AG04450 (cell line): ENCODE measurements at regions not wholly inside any gene's neighbourhood (a gene's known extent, or its start where the extent isn't known, plus 50 kb on each side); places are given as distances from the start of the nearest gene placed in this dataset.

Experiments
- CTCF ChIA-PET: fragments of 300-600, 350-600 bp; formaldehyde crosslinking; extraction: SDS; loops from one replicate; lab custom pipeline; 2022; ENCODE audit warnings: antibody characterized with exemption, inconsistent platforms; lab: Charles Lee
- POLR2A ChIA-PET: fragments of 350-600 bp; formaldehyde crosslinking; extraction: SDS; loops from one replicate; lab custom pipeline; 2021; ENCODE audit warnings: antibody characterized with exemption, inconsistent platforms; lab: Yijun Ruan, JAX
- DNase-seq: peaks from one replicate; pipeline ENCODE4 v3.0.0-alpha.2; 2011; ENCODE audit warnings: low read depth, low spot score
- H3K27ac ChIP-seq: one replicate; pipeline ENCODE4 v1.5.1; 2012; ENCODE audit warnings: low read depth, low read length, control low read depth
- H3K27me3 ChIP-seq: one replicate; pipeline ENCODE4 v1.6.0; 2012; ENCODE audit warnings: low read length; ENCODE audit not compliant: control insufficient read depth, insufficient read depth
- H3K4me3 ChIP-seq: 2 replicates; pipeline ENCODE4 v1.5.1; 2011; ENCODE audit warnings: mild to moderate bottlenecking, low read depth, low read length, control low read depth
- H3K9me3 ChIP-seq: 2 replicates; pipeline ENCODE4 v1.5.1; 2012; ENCODE audit warnings: low read length; ENCODE audit not compliant: control insufficient read depth, insufficient read depth
- TF ChIP-seq, protein P1 (sequence below): IDR thresholded peaks from 2 replicates; pipeline ENCODE4 v1.5.1; 2011; ENCODE audit warnings: low read depth, low read length, control low read depth, inconsistent platforms

DNA sequence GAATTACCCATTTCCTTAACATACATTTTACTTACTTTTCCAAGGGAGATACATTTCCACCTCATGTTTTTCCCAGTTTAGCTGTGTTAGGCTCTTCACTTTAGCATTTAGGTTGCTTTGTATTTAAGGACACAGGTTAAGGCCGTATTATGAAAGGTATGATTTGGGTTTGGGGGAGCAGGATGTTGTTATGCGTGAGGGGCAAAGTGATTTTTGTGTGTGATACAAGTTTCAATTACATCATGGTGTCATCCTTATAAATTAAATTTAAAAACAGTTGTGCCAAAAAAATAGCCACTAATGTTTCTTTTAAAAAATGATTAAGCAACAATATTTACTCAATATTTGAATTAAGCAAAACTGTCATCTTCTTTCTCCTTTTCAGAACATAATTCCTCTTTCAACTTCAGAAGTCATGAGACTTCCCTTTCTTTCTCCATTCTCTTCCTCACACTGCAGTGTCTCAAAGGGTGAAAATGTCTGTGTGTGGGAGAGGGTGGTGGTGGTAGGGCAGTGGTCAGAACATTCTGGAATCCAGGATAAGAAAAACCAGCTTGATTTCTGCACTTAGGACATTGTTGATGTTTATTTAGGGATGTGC is 126.2 kb downstream of the KCNRG start:
- Histone ChIP-seq H3K27ac (no peak overlapping the region), H3K4me3 (no peak overlapping the region), H3K27me3 (peaks cover 6% of the 10 kb centered on the region), H3K9me3 (no peaks in the 10 kb centered on the region)
- ChIA-PET CTCF (interaction anchor here (0.7 to 1.4 kb wide), 3 partner anchors 9 to 660 kb away, joined by 3 to 7 read pairs (median 3); no protein-coding TSS in a partner anchor), POLR2A (no interaction called here)
- TF ChIP-seq, protein P1, sequence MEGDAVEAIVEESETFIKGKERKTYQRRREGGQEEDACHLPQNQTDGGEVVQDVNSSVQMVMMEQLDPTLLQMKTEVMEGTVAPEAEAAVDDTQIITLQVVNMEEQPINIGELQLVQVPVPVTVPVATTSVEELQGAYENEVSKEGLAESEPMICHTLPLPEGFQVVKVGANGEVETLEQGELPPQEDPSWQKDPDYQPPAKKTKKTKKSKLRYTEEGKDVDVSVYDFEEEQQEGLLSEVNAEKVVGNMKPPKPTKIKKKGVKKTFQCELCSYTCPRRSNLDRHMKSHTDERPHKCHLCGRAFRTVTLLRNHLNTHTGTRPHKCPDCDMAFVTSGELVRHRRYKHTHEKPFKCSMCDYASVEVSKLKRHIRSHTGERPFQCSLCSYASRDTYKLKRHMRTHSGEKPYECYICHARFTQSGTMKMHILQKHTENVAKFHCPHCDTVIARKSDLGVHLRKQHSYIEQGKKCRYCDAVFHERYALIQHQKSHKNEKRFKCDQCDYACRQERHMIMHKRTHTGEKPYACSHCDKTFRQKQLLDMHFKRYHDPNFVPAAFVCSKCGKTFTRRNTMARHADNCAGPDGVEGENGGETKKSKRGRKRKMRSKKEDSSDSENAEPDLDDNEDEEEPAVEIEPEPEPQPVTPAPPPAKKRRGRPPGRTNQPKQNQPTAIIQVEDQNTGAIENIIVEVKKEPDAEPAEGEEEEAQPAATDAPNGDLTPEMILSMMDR = no peak
- no peak for DNase-seq

DNA sequence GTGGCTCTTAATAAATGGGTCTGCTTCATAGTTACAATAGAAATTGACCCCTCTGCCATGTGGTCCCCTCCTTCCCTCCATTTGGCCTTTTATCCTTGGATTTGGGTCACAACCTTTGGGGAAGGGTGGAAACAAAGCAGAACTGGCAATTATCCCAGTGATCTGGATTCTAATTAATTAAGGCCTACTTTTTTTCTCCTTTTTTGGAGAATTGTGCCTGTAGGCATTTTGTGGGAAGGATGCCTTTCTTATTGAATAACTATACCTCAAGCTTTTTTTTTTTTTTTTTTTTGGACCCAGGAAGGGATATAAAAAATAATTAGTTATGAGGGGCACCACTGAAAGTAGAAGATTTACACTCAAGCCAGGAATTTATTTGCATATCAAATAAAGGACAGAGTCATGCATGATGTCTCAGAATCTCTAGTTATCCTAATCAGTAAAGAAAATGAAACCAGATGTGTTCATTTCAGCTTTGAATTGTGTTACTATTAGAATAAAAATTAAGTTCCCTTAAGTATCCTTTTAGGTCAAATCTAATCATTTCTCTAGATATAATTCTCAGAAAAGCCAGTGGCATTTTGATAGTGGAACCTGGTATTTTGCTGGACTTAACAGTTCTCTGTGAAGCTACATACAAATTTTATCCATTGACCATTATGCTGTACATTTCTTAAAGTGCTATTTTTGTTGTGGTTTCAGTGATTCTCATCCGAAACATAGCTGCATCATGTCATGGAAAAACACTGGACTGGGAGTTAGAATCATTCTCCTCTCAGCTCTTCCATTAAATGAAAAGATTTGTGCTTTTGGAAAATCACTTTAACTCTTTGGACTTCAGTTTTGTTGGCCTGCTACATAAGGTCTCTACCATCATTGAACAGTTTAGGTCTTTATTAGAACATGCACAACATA is 129.3 kb downstream of the KCNRG start:
- Histone ChIP-seq H3K9me3 (no peaks in the 10 kb centered on the region), H3K4me3 (no peak overlapping the region), H3K27ac (no peak overlapping the region), H3K27me3 (no peaks in the 10 kb centered on the region)
- ChIA-PET CTCF (no interaction called here), POLR2A (no interaction called here)
- TF ChIP-seq, protein P1 = no peak
- no peak for DNase-seq

DNA sequence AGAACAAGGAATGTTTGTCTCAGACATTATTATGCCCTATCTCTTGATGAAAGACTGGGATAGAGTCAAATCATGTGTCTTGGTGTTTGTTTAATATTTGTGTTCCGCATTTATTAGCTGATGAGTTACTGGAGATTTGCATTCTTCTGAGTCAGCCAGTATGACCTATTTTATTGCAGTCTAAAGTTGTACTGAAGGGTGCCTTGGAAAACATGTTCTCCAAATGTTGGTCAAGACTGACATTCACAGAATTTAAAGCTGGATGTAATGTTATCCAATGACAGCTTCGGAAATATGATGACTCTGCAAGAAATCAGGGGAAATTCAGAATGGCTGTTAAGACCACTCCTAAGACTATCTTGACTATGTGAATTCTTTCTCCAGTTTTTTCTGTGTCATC is 134.0 kb downstream of the KCNRG start:
- Histone ChIP-seq H3K9me3 (no peaks in the 10 kb centered on the region), H3K27ac (no peak overlapping the region), H3K4me3 (no peak overlapping the region), H3K27me3 (no peaks in the 10 kb centered on the region)
- TF ChIP-seq, protein P1 = no peak
- no peak for DNase-seq
- ChIA-PET POLR2A (no interaction called here), CTCF (interaction anchor here (0.7 kb wide), 1 partner anchor 152 kb away, joined by 3 read pairs; the partner anchor contains the start of gene TRIM13)

DNA sequence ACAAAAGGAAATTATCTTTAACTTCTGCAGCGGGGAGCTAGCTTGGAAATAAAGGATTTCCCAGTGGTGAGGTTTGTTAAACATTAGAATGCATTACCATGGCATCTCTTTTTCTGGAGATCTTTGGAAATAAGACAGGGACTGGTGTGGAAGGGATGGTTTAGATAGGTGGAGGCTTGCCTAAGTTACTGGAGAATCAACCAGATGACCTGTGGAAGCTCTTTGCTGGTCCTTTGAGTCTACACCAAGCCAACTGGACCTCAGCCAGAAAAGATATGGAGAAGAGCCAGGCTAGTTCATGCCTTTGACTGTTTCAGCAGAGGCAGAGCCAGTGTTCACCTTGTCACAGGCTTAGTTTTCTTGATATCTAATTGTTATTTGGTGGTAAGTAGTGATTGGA is 134.7 kb downstream of the KCNRG start:
- H3K4me3 ChIP-seq = no peak overlapping the region
- ChIA-PET CTCF (interaction anchor here (0.7 to 1.4 kb wide), 3 partner anchors 9 to 153 kb away, joined by 3 read pairs; partner anchors contain the start of gene TRIM13), POLR2A (no interaction called here)
- H3K9me3 ChIP-seq = no peaks in the 10 kb centered on the region
- no peaks in the 10 kb centered on the region for H3K27me3 ChIP-seq
- H3K27ac ChIP-seq = no peak overlapping the region
- DNase-seq = no peak
- TF ChIP-seq, protein P1 = no peak

DNA sequence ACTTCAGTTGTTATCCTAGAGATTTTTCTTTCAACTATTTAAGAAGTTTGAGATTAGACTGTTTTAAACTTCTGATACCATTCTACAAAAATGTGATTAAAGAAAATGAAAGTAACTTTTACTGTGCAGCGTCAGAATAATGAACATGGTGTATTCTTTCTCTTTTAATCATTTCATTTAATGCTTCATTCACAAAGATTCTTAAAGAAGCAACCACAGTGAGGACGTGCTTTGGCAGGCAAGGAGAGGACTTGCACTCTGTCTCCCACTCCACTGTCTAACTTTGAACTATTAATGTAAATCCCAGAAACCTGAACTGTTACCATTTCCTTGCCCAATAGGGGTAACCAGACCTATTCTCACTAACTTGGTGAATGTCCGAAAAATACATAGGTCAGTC is 137.0 kb downstream of the KCNRG start:
- DNase-seq = no peak
- Histone ChIP-seq H3K9me3 (no peaks in the 10 kb centered on the region), H3K27ac (no peak overlapping the region), H3K4me3 (no peak overlapping the region), H3K27me3 (no peaks in the 10 kb centered on the region)
- ChIA-PET POLR2A (no interaction called here), CTCF (no interaction called here)
- TF ChIP-seq, protein P1 = no peak
